ENCODE measurements at regions not wholly inside any gene's neighbourhood (a gene's known extent, or its start where the extent isn't known, plus 50 kb on each side); places are given as distances from the start of the nearest gene placed in this dataset.

GRCh38 chr1:87539147-87539546, 210.5 kb downstream of the LMO4 start:
- TF ChIP-seq CTCF (conservative IDR thresholded peaks at IDR 0.05) (no peak), ZFX (IDR thresholded peaks at IDR 0.05) (no peak)

Data from C4-2B (cell line).